Trophoblast cell (in vitro differentiated cells and primary cell): ENCODE measurements at regions not wholly inside any gene's neighbourhood (a gene's known extent, or its start where the extent isn't known, plus 50 kb on each side); places are given as distances from the start of the nearest gene placed in this dataset.

Source experiments
- DNase-seq, 2 donors: peaks; one replicate each; pipeline ENCODE4 v3.0.0-alpha.2; 2016
- H2AFZ ChIP-seq: 2 replicates; pipeline ENCODE4 v1.6.1; 2013; ENCODE audit warnings: low read length, moderate library complexity, mild to moderate bottlenecking; ENCODE audit not compliant: insufficient read depth, poor library complexity
- H2AK5ac ChIP-seq: 2 replicates; pipeline ENCODE4 v1.6.1; 2013; ENCODE audit warnings: mild to moderate bottlenecking, low read length
- H2BK120ac ChIP-seq: 2 replicates; pipeline ENCODE4 v1.6.1; 2013; ENCODE audit warnings: low read length, mild to moderate bottlenecking, moderate library complexity; ENCODE audit not compliant: insufficient read depth, poor library complexity
- H2BK12ac ChIP-seq: 2 replicates; pipeline ENCODE4 v1.6.1; 2013; ENCODE audit warnings: mild to moderate bottlenecking, low read length, moderate library complexity
- H2BK5ac ChIP-seq: 2 replicates; pipeline ENCODE4 v1.6.1; 2013; ENCODE audit warnings: low read length, low read depth, moderate library complexity, mild to moderate bottlenecking; ENCODE audit not compliant: poor library complexity
- H3K14ac ChIP-seq: 2 replicates; pipeline ENCODE4 v1.6.1; 2013; ENCODE audit warnings: mild to moderate bottlenecking, low read length
- H3K18ac ChIP-seq: 2 replicates; pipeline ENCODE4 v1.6.1; 2013; ENCODE audit warnings: mild to moderate bottlenecking, low read length
- H3K23ac ChIP-seq: 2 replicates; pipeline ENCODE4 v1.6.1; 2013; ENCODE audit warnings: low read length
- H3K27ac ChIP-seq: 2 replicates; pipeline ENCODE4 v1.5.1; 2013; ENCODE audit warnings: low read depth, mild to moderate bottlenecking, inconsistent platforms, low read length, moderate library complexity
- H3K27me3 ChIP-seq: 2 replicates; pipeline ENCODE4 v1.6.1; 2013; ENCODE audit warnings: inconsistent platforms, mild to moderate bottlenecking, low read length, moderate library complexity; ENCODE audit not compliant: insufficient read depth
- H3K36me3 ChIP-seq, 2 experiments: 1 replicate in 1 of 2; 2 replicates in 1 of 2; pipeline ENCODE4 v1.6.1; 2013; ENCODE audit warnings: low read length in 2 of 2, mild to moderate bottlenecking in 2 of 2, moderate library complexity in 1 of 2; ENCODE audit not compliant: insufficient read depth in 2 of 2, control insufficient read depth in 1 of 2
- H3K4ac ChIP-seq: 2 replicates; pipeline ENCODE4 v1.6.1; 2013; ENCODE audit warnings: low read depth, mild to moderate bottlenecking, low read length, moderate library complexity
- H3K4me1 ChIP-seq, 2 experiments: 1 replicate in 1 of 2; 2 replicates in 1 of 2; pipeline ENCODE4 v1.6.1; 2013; ENCODE audit warnings: low read length in 2 of 2, mild to moderate bottlenecking in 2 of 2, moderate library complexity in 1 of 2; ENCODE audit not compliant: insufficient read depth in 2 of 2, control insufficient read depth in 1 of 2
- H3K4me2 ChIP-seq: 2 replicates; pipeline ENCODE4 v1.6.1; 2013; ENCODE audit warnings: inconsistent platforms, mild to moderate bottlenecking, low read length, moderate library complexity
- H3K4me3 ChIP-seq: 2 replicates; pipeline ENCODE4 v1.5.1; 2013; ENCODE audit warnings: mild to moderate bottlenecking, low read depth, low read length, inconsistent platforms
- H3K79me1 ChIP-seq: one replicate; pipeline ENCODE4 v1.6.1; 2013; ENCODE audit warnings: low read length
- H3K79me2 ChIP-seq: 2 replicates; pipeline ENCODE4 v1.6.1; 2013; ENCODE audit warnings: low read length, mild to moderate bottlenecking; ENCODE audit not compliant: control insufficient read depth, insufficient read depth, poor library complexity
- H3K9ac ChIP-seq: 2 replicates; pipeline ENCODE4 v1.6.1; 2013; ENCODE audit warnings: mild to moderate bottlenecking, low read length
- H3K9me3 ChIP-seq: 2 replicates; pipeline ENCODE4 v1.6.1; 2013; ENCODE audit warnings: low read depth, mild to moderate bottlenecking, control low read depth, inconsistent platforms, low read length; ENCODE audit not compliant: insufficient read depth
- H4K12ac ChIP-seq: 2 replicates; pipeline ENCODE4 v1.6.1; 2013; ENCODE audit warnings: low read depth, mild to moderate bottlenecking, low read length, moderate library complexity
- H4K8ac ChIP-seq: 2 replicates; pipeline ENCODE4 v1.6.1; 2013; ENCODE audit warnings: low read depth, mild to moderate bottlenecking, low read length, moderate library complexity
- H4K91ac ChIP-seq: one replicate; pipeline ENCODE4 v1.6.1; 2013; ENCODE audit warnings: low read depth, mild to moderate bottlenecking, low read length, moderate library complexity
- WGBS: extraction: QIAGEN DNeasy Blood & Tissue Kit; methylation state at CpG from one replicate; pipeline ENCODE4 v1.1.7; 2013; ENCODE audit warnings: missing lambda C conversion rate; ENCODE audit not compliant: insufficient read length, insufficient coverage; ENCODE audit errors: extremely low coverage; 5-methylcytosine and 5-hydroxymethylcytosine counted together

GRCh38 chr4:134740290-134740689 lies 538.7 kb upstream of the PABPC4L start:
- no peaks in the 10 kb centered on the region for H3K79me2 ChIP-seq
- no peak overlapping the region for H3K4me3 ChIP-seq
- no peak overlapping the region for H2BK12ac ChIP-seq
- H3K27me3 ChIP-seq: no peaks in the 10 kb centered on the region
- H3K79me1 ChIP-seq: no peaks in the 10 kb centered on the region
- no peak overlapping the region for H4K91ac ChIP-seq
- H3K9me3 ChIP-seq: no peaks in the 10 kb centered on the region
- no peak for DNase-seq
- H2BK120ac ChIP-seq: no peak overlapping the region
- H3K4ac ChIP-seq: no peak overlapping the region
- H4K12ac ChIP-seq: no peak overlapping the region
- no peak overlapping the region for H2AFZ ChIP-seq
- H3K4me1 ChIP-seq: no peaks in the 10 kb centered on the region
- no peaks in the 10 kb centered on the region for H3K36me3 ChIP-seq
- no peak overlapping the region for H3K18ac ChIP-seq
- no CpG with 5 or more reads among the region's 1 CpG for WGBS
- H3K9ac ChIP-seq: no peak overlapping the region
- H4K8ac ChIP-seq: no peak overlapping the region
- no peak overlapping the region for H3K4me2 ChIP-seq
- no peak overlapping the region for H2BK5ac ChIP-seq
- H3K14ac ChIP-seq: no peak overlapping the region
- H2AK5ac ChIP-seq: no peak overlapping the region
- H3K27ac ChIP-seq: no peak overlapping the region
- H3K23ac ChIP-seq: no peak overlapping the region

GRCh38 chr4:134735901-134736300 lies 534.3 kb upstream of the PABPC4L start:
- Histone ChIP-seq H4K8ac (no peak overlapping the region), H3K4me2 (no peak overlapping the region), H2BK12ac (no peak overlapping the region), H3K4ac (no peak overlapping the region), H4K91ac (no peak overlapping the region), H2BK120ac (no peak overlapping the region), H3K27ac (no peak overlapping the region), H3K79me1 (no peaks in the 10 kb centered on the region), H3K4me1 (no peaks in the 10 kb centered on the region), H2AK5ac (no peak overlapping the region), H3K4me3 (no peak overlapping the region), H3K27me3 (no peaks in the 10 kb centered on the region), H3K23ac (no peak overlapping the region), H3K9ac (no peak overlapping the region), H2AFZ (no peak overlapping the region), H2BK5ac (no peak overlapping the region), H3K14ac (no peak overlapping the region), H3K18ac (no peak overlapping the region), H3K79me2 (no peaks in the 10 kb centered on the region), H4K12ac (no peak overlapping the region), H3K9me3 (no peaks in the 10 kb centered on the region), H3K36me3 (no peaks in the 10 kb centered on the region)
- no CpG with 5 or more reads among the region's 3 CpGs for WGBS
- no peak for DNase-seq

GRCh38 chr4:134727696-134728095 lies 526.1 kb upstream of the PABPC4L start:
- Histone ChIP-seq H3K9ac (no peak overlapping the region), H3K4me2 (no peak overlapping the region), H3K14ac (no peak overlapping the region), H3K4me3 (no peak overlapping the region), H3K27me3 (no peaks in the 10 kb centered on the region), H2AFZ (no peak overlapping the region), H3K4me1 (no peaks in the 10 kb centered on the region), H2BK120ac (no peak overlapping the region), H3K36me3 (no peaks in the 10 kb centered on the region), H3K9me3 (no peaks in the 10 kb centered on the region), H3K27ac (no peak overlapping the region), H3K4ac (no peak overlapping the region), H3K23ac (no peak overlapping the region), H3K18ac (no peak overlapping the region), H2AK5ac (no peak overlapping the region), H4K91ac (no peak overlapping the region), H2BK12ac (no peak overlapping the region), H4K8ac (no peak overlapping the region), H3K79me2 (no peaks in the 10 kb centered on the region), H2BK5ac (no peak overlapping the region), H4K12ac (no peak overlapping the region), H3K79me1 (no peaks in the 10 kb centered on the region)
- no peak for DNase-seq
- no CpG with 5 or more reads among the region's 2 CpGs for WGBS

GRCh38 chr4:134722306-134722705 lies 520.7 kb upstream of the PABPC4L start:
- no peak overlapping the region for H4K12ac ChIP-seq
- no peak overlapping the region for H2BK12ac ChIP-seq
- no peak overlapping the region for H2BK120ac ChIP-seq
- H3K9me3 ChIP-seq: no peaks in the 10 kb centered on the region
- no peaks in the 10 kb centered on the region for H3K27me3 ChIP-seq
- no peaks in the 10 kb centered on the region for H3K4me1 ChIP-seq
- H3K4me2 ChIP-seq: no peak overlapping the region
- H2BK5ac ChIP-seq: no peak overlapping the region
- H3K14ac ChIP-seq: no peak overlapping the region
- DNase-seq: no peak
- WGBS: no CpG with 5 or more reads among the region's 1 CpG
- no peak overlapping the region for H3K23ac ChIP-seq
- no peak overlapping the region for H2AK5ac ChIP-seq
- no peak overlapping the region for H2AFZ ChIP-seq
- H4K8ac ChIP-seq: no peak overlapping the region
- no peaks in the 10 kb centered on the region for H3K36me3 ChIP-seq
- H3K79me2 ChIP-seq: no peaks in the 10 kb centered on the region
- H4K91ac ChIP-seq: no peak overlapping the region
- H3K9ac ChIP-seq: no peak overlapping the region
- H3K27ac ChIP-seq: no peak overlapping the region
- no peak overlapping the region for H3K18ac ChIP-seq
- no peaks in the 10 kb centered on the region for H3K79me1 ChIP-seq
- H3K4me3 ChIP-seq: no peak overlapping the region
- H3K4ac ChIP-seq: no peak overlapping the region
